ENCODE measurements at regions not wholly inside any gene's neighbourhood (a gene's known extent, or its start where the extent isn't known, plus 50 kb on each side); places are given as distances from the start of the nearest gene placed in this dataset.

DNA sequence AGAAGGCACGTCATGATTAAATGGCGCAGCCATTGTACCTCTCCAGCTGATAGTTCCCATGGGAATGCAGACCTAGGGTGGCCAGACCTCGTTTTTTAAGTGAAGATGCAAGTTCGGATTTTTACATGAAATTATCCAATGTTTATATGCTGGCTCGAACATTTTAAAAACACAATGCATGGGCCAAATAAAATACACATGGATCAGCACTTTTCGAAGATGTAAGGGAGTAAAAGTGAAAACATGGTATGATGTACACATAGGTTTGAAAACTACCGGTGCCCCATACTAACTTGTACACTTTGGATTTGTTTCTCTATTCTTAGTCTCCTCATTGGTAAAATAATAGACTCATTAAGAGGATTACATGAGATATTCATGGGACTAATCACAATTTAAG, 412.5 kb upstream of the CCNG1 start:
- TF ChIP-seq, protein P1, sequence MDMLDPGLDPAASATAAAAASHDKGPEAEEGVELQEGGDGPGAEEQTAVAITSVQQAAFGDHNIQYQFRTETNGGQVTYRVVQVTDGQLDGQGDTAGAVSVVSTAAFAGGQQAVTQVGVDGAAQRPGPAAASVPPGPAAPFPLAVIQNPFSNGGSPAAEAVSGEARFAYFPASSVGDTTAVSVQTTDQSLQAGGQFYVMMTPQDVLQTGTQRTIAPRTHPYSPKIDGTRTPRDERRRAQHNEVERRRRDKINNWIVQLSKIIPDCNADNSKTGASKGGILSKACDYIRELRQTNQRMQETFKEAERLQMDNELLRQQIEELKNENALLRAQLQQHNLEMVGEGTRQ (IDR thresholded peaks at IDR 0.05; ENCODE audit: low read depth, low read length), result no peak
- TF ChIP-seq, protein P2, sequence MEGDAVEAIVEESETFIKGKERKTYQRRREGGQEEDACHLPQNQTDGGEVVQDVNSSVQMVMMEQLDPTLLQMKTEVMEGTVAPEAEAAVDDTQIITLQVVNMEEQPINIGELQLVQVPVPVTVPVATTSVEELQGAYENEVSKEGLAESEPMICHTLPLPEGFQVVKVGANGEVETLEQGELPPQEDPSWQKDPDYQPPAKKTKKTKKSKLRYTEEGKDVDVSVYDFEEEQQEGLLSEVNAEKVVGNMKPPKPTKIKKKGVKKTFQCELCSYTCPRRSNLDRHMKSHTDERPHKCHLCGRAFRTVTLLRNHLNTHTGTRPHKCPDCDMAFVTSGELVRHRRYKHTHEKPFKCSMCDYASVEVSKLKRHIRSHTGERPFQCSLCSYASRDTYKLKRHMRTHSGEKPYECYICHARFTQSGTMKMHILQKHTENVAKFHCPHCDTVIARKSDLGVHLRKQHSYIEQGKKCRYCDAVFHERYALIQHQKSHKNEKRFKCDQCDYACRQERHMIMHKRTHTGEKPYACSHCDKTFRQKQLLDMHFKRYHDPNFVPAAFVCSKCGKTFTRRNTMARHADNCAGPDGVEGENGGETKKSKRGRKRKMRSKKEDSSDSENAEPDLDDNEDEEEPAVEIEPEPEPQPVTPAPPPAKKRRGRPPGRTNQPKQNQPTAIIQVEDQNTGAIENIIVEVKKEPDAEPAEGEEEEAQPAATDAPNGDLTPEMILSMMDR (conservative IDR thresholded peaks at IDR 0.05; ENCODE audit: low read depth, low read length), result no peak
- TF ChIP-seq POLR2A (IDR thresholded peaks at IDR 0.05; ENCODE audit: low read depth, low read length) (no peak), CEBPB (IDR thresholded peaks at IDR 0.05; ENCODE audit: low read depth, low read length) (no peak), RFX5 (IDR thresholded peaks at IDR 0.05; ENCODE audit: low read depth, low read length) (no peak), BHLHE40 (IDR thresholded peaks at IDR 0.05; ENCODE audit: low read depth, low read length) (no peak), MAFK (IDR thresholded peaks at IDR 0.05; ENCODE audit: low read depth, low read length) (peak; percentile 50), RAD21 (IDR thresholded peaks at IDR 0.05; ENCODE audit: low read length) (no peak), MAZ (IDR thresholded peaks at IDR 0.05; ENCODE audit: borderline replicate concordance, low read depth, low read length) (no peak), SMC3 (IDR thresholded peaks at IDR 0.05; ENCODE audit: low read depth, low read length) (no peak), RCOR1 (IDR thresholded peaks at IDR 0.05; ENCODE audit: insufficient replicate concordance, low read length) (no peak), CHD1 (IDR thresholded peaks at IDR 0.05; ENCODE audit: low read depth, low read length) (no peak), ELK1 (IDR thresholded peaks at IDR 0.05; ENCODE audit: borderline replicate concordance, low read depth, low read length) (no peak), FOS (IDR thresholded peaks at IDR 0.05; ENCODE audit: low read depth, low read length) (no peak)

Measured in IMR-90 (cell line).